ENCODE measurements at regions not wholly inside any gene's neighbourhood (a gene's known extent, or its start where the extent isn't known, plus 50 kb on each side); places are given as distances from the start of the nearest gene placed in this dataset.

DNA sequence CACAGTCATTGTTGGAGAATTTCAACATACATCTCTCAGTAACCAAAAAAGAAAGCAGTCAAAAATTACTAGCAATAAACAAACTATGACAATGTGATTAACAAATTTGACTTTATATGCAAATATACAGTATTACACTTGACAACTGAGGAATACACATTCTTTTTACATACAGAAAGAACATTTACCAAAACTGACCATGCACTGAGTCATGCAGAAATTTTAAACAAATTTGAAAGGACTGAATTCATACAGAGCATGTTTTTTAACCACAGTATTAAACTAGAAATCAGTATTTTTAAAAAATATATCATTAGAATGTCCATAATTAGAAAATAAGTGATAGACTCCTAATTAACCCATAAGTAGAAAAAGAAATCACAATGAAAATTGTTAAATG is 420.1 kb downstream of the TBC1D4 start:
- ChIA-PET CTCF (ENCODE audit: low intra/inter-chr PET ratio) (no interaction called here), POLR2A (no interaction called here)
- no peaks in the 10 kb centered on the region for H3K36me3 ChIP-seq (ENCODE audit: control insufficient read depth, insufficient read depth, low read length)
- no peaks in the 10 kb centered on the region for H3K9me3 ChIP-seq (replicated peaks; ENCODE audit: control insufficient read depth, insufficient read depth, low read depth, low read length)
- H3K79me2 ChIP-seq (ENCODE audit: control insufficient read depth, insufficient read depth, low read length), result no peaks in the 10 kb centered on the region
- no peaks in the 10 kb centered on the region for H3K9me1 ChIP-seq (ENCODE audit: control insufficient read depth, insufficient read depth, low read length)
- BruUV-seq (replicated peaks), result no TSS peak
- no peak overlapping the region for H3K4me2 ChIP-seq (ENCODE audit: insufficient read depth, low read length)
- H3K27me3 ChIP-seq (ENCODE audit: control insufficient read depth in 2 of 2, insufficient read depth in 2 of 2, low read length in 2 of 2), result no peaks in the 10 kb centered on the region
- FAIRE-seq (no peak), DNase-seq (ENCODE audit: extremely low read depth in 1 of 4, low spot score in 3 of 4) (no peak), ATAC-seq (no peak)
- intact Hi-C loops (cut with micrococcal nuclease) (no loop called here), in situ Hi-C loops (cut with MboI) (no loop called here)
- H3K27ac ChIP-seq (ENCODE audit: extremely low read depth, low read depth, low read length), result no peak overlapping the region
- TF ChIP-seq ZNF445 (CRISPR knock-in tag; IDR thresholded peaks at IDR 0.05; ENCODE audit: low read depth), result no peak
- TF ChIP-seq ZNF143 (CRISPR knock-in tag; IDR thresholded peaks at IDR 0.05), result no peak
- TF ChIP-seq ZNF239 (CRISPR knock-in tag; IDR thresholded peaks at IDR 0.05), result no peak
- TF ChIP-seq RBM15 (IDR thresholded peaks at IDR 0.05; ENCODE audit: insufficient read depth, low read length), result no peak
- TF ChIP-seq CHD1 (IDR thresholded peaks at IDR 0.05; ENCODE audit: low read length), result no peak
- TF ChIP-seq KDM1A (IDR thresholded peaks at IDR 0.05), result no peak
- TF ChIP-seq, protein P1, sequence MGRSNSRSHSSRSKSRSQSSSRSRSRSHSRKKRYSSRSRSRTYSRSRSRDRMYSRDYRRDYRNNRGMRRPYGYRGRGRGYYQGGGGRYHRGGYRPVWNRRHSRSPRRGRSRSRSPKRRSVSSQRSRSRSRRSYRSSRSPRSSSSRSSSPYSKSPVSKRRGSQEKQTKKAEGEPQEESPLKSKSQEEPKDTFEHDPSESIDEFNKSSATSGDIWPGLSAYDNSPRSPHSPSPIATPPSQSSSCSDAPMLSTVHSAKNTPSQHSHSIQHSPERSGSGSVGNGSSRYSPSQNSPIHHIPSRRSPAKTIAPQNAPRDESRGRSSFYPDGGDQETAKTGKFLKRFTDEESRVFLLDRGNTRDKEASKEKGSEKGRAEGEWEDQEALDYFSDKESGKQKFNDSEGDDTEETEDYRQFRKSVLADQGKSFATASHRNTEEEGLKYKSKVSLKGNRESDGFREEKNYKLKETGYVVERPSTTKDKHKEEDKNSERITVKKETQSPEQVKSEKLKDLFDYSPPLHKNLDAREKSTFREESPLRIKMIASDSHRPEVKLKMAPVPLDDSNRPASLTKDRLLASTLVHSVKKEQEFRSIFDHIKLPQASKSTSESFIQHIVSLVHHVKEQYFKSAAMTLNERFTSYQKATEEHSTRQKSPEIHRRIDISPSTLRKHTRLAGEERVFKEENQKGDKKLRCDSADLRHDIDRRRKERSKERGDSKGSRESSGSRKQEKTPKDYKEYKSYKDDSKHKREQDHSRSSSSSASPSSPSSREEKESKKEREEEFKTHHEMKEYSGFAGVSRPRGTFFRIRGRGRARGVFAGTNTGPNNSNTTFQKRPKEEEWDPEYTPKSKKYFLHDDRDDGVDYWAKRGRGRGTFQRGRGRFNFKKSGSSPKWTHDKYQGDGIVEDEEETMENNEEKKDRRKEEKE (IDR thresholded peaks at IDR 0.05; ENCODE audit: borderline replicate concordance in 1 of 2, control insufficient read depth in 1 of 2, low read depth in 2 of 2, low read length in 1 of 2), result no peak
- TF ChIP-seq, protein P2, sequence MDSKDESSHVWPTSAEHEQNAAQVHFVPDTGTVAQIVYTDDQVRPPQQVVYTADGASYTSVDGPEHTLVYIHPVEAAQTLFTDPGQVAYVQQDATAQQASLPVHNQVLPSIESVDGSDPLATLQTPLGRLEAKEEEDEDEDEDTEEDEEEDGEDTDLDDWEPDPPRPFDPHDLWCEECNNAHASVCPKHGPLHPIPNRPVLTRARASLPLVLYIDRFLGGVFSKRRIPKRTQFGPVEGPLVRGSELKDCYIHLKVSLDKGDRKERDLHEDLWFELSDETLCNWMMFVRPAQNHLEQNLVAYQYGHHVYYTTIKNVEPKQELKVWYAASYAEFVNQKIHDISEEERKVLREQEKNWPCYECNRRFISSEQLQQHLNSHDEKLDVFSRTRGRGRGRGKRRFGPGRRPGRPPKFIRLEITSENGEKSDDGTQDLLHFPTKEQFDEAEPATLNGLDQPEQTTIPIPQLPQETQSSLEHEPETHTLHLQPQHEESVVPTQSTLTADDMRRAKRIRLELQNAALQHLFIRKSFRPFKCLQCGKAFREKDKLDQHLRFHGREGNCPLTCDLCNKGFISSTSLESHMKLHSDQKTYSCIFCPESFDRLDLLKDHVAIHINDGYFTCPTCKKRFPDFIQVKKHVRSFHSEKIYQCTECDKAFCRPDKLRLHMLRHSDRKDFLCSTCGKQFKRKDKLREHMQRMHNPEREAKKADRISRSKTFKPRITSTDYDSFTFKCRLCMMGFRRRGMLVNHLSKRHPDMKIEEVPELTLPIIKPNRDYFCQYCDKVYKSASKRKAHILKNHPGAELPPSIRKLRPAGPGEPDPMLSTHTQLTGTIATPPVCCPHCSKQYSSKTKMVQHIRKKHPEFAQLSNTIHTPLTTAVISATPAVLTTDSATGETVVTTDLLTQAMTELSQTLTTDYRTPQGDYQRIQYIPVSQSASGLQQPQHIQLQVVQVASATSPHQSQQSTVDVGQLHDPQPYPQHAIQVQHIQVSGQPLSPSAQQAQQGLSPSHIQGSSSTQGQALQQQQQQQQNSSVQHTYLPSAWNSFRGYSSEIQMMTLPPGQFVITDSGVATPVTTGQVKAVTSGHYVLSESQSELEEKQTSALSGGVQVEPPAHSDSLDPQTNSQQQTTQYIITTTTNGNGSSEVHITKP (IDR thresholded peaks at IDR 0.05; ENCODE audit: partially characterized antibody), result no peak
- TF ChIP-seq RNF2 (IDR thresholded peaks at IDR 0.05), result no peak
- H3K9ac ChIP-seq (ENCODE audit: insufficient read depth in 1 of 2, low read depth in 2 of 2, low read length in 2 of 2), result no peak overlapping the region
- H3K4me1 ChIP-seq (replicated peaks in 1 of 2; ENCODE audit: control insufficient read depth in 2 of 2, insufficient read depth in 2 of 2, low read length in 2 of 2), result no peaks in the 10 kb centered on the region
- no peaks in the 10 kb centered on the region for H4K20me1 ChIP-seq (replicated peaks; ENCODE audit: control insufficient read depth, insufficient read depth, low read length)
- H3K4me3 ChIP-seq, result no peak overlapping the region
- no peak overlapping the region for H2AFZ ChIP-seq (ENCODE audit: low read depth, low read length)

Measured in K562 (cell line).